DND-41 (cell line): ENCODE measurements at regions not wholly inside any gene's neighbourhood (a gene's known extent, or its start where the extent isn't known, plus 50 kb on each side); places are given as distances from the start of the nearest gene placed in this dataset.

Experiments
- ATAC-seq: fragments of 200-7000 bp; cut with Tn5 transposase; 3 replicates; pipeline ENCODE4 v1.9.1; 2021; ENCODE audit warnings: low read depth; ENCODE audit not compliant: insufficient read depth
- DNase-seq: peaks from one replicate; pipeline ENCODE4 v3.0.0-alpha.2; 2020
- H2AFZ ChIP-seq: 2 replicates; pipeline ENCODE4 v1.6.0; 2012; ENCODE audit warnings: low read depth, low read length
- H3K27ac ChIP-seq: 2 replicates; pipeline ENCODE4 v1.5.1; 2012; ENCODE audit warnings: low read length, inconsistent platforms
- H3K27me3 ChIP-seq: fragments of 200-600 bp; sonication (generic); 2 replicates; pipeline ENCODE4 v1.6.0; 2012; ENCODE audit warnings: low read length, mild to moderate bottlenecking, inconsistent platforms; ENCODE audit not compliant: insufficient read depth, poor library complexity
- H3K36me3 ChIP-seq: 2 replicates; pipeline ENCODE4 v1.5.1; 2012; ENCODE audit warnings: low read length, inconsistent platforms; ENCODE audit not compliant: insufficient read depth
- H3K4me1 ChIP-seq: 2 replicates; pipeline ENCODE4 v1.5.1; 2012; ENCODE audit warnings: mild to moderate bottlenecking, low read length; ENCODE audit not compliant: insufficient read depth
- H3K4me2 ChIP-seq: 2 replicates; pipeline ENCODE4 v1.6.0; 2012; ENCODE audit warnings: mild to moderate bottlenecking, moderate library complexity, low read length, inconsistent platforms; ENCODE audit not compliant: insufficient read depth
- H3K4me3 ChIP-seq, 2 experiments: fragments of 200-600 bp in 1 of 2; shearing (Covaris generic) in 1 of 2; 2 replicates each; pipeline ENCODE4 v1.5.1; 2012 to 2016; ENCODE audit warnings: inconsistent platforms in 2 of 2, low read length in 2 of 2, mild to moderate bottlenecking in 2 of 2, low read depth in 1 of 2, moderate library complexity in 1 of 2
- H3K79me2 ChIP-seq: 2 replicates; pipeline ENCODE4 v1.6.0; 2012; ENCODE audit warnings: low read length, inconsistent platforms; ENCODE audit not compliant: insufficient read depth
- H3K9ac ChIP-seq: 2 replicates; pipeline ENCODE4 v1.6.0; 2012; ENCODE audit warnings: low read depth, mild to moderate bottlenecking, inconsistent platforms, low read length, moderate library complexity
- H3K9me3 ChIP-seq: 2 replicates; pipeline ENCODE4 v1.5.1; 2012; ENCODE audit warnings: low read length, moderate library complexity, mild to moderate bottlenecking, inconsistent platforms; ENCODE audit not compliant: insufficient read depth, severe bottlenecking
- H4K20me1 ChIP-seq: 2 replicates; pipeline ENCODE4 v1.6.0; 2012; ENCODE audit warnings: low read length; ENCODE audit not compliant: insufficient read depth
- EZH2 ChIP-seq: IDR thresholded peaks from 3 replicates; pipeline ENCODE4 v1.6.1; 2012; ENCODE audit warnings: borderline replicate concordance, low read depth, mild to moderate bottlenecking, moderate library complexity, low read length, inconsistent platforms; ENCODE audit not compliant: severe bottlenecking
- TF ChIP-seq, protein P1 (sequence below): IDR thresholded peaks from 2 replicates; pipeline ENCODE4 v1.5.1; 2012; ENCODE audit warnings: borderline replicate concordance, low read length, moderate library complexity, mild to moderate bottlenecking; ENCODE audit not compliant: poor library complexity, severe bottlenecking; ENCODE audit errors: extremely low read depth

DNA sequence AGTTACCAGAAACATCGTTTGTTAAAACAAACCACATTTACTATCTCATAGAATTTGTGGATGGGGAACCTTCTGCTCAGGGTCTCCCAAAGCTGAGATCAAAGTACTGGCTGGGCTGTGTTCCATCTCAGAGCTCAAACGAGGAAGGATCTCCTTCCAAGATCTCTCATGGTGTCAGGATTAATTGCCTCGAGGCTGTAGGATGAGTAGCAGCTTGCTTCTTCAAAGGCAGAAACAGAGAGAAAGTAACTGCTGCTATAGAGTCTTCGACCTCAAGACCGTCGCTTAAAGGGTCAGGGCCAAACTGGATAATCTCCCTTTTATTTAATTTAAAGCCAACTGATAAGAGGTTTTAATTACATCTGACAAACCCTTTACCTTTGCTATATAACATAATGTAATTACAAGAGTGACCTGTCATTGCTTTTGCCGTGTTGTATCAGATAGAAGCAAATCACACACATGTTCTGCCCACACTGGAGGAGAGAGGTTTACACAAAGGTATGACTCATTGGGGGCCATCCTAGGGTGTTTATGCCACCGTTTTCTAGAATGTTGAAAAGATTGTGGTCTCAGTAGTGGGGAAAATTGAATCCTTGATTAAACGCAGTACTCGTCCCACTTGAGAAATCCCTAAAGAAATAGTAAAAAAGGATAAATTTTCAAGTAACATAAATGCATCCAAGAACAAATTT, 868.8 kb upstream of the TMEM132C start:
- TF ChIP-seq EZH2: no peak
- TF ChIP-seq, protein P1, sequence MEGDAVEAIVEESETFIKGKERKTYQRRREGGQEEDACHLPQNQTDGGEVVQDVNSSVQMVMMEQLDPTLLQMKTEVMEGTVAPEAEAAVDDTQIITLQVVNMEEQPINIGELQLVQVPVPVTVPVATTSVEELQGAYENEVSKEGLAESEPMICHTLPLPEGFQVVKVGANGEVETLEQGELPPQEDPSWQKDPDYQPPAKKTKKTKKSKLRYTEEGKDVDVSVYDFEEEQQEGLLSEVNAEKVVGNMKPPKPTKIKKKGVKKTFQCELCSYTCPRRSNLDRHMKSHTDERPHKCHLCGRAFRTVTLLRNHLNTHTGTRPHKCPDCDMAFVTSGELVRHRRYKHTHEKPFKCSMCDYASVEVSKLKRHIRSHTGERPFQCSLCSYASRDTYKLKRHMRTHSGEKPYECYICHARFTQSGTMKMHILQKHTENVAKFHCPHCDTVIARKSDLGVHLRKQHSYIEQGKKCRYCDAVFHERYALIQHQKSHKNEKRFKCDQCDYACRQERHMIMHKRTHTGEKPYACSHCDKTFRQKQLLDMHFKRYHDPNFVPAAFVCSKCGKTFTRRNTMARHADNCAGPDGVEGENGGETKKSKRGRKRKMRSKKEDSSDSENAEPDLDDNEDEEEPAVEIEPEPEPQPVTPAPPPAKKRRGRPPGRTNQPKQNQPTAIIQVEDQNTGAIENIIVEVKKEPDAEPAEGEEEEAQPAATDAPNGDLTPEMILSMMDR: no peak
- no peak for DNase-seq

DNA sequence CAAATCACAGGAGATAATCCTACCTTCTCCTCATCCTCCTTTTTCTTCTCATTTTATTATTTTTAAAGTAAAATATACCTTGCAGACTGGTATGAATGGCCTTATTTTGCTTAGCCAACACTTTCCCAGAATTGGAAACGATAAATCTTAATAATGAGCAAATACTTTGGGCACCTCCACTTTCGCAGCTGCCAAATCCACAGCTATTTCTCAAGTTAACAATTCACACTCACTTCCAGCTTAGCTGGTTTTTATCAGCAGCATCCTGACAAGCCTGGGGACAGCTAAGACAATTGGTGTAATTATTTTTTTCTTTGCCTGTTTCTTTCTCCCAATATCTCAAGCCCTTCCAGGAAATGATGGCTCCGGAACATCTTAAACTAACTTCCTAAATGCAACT, 867.5 kb upstream of the TMEM132C start:
- Histone ChIP-seq H3K9me3 (no peaks in the 10 kb centered on the region), H3K4me3 (no peak overlapping the region), H3K4me2 (no peak overlapping the region), H3K4me1 (no peaks in the 10 kb centered on the region), H3K9ac (no peak overlapping the region), H4K20me1 (no peaks in the 10 kb centered on the region), H3K79me2 (no peaks in the 10 kb centered on the region), H3K27me3 (no peaks in the 10 kb centered on the region), H3K36me3 (no peaks in the 10 kb centered on the region), H3K27ac (no peak overlapping the region), H2AFZ (no peak overlapping the region)
- no peak for DNase-seq
- no peak for ATAC-seq
- TF ChIP-seq EZH2: no peak
- TF ChIP-seq, protein P1: no peak

More for the DNA sequence above, 868.8 kb upstream of the TMEM132C start:
- Histone ChIP-seq H3K4me2 (no peak overlapping the region), H3K4me1 (no peaks in the 10 kb centered on the region), H2AFZ (no peak overlapping the region), H3K9ac (no peak overlapping the region), H3K36me3 (no peaks in the 10 kb centered on the region), H4K20me1 (no peaks in the 10 kb centered on the region), H3K27ac (no peak overlapping the region), H3K9me3 (no peaks in the 10 kb centered on the region), H3K4me3 (no peak overlapping the region), H3K27me3 (no peaks in the 10 kb centered on the region), H3K79me2 (no peaks in the 10 kb centered on the region)
- no peak for ATAC-seq

DNA sequence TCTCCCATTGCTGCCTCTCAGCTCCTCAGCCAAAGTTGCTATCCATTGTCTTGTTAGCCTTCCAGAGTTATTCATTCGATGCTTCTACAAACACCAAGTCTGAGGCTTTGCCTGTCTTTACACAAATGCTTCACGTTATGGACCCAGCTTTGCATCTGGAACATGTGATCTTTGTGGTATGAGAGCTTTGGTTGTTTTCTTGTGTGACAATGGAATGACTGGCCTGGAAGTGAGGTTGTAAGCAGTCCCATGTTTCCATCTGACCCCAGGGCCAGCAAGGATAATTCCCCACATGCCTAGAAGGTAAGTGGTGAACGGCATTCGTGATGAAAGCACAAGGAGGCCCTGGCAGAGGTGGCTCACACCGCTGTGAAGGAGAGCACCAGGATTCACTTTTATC, 866.7 kb upstream of the TMEM132C start:
- no peaks in the 10 kb centered on the region for H3K9me3 ChIP-seq
- H3K4me1 ChIP-seq: no peaks in the 10 kb centered on the region
- no peak for ATAC-seq
- H3K27ac ChIP-seq: no peak overlapping the region
- H2AFZ ChIP-seq: no peak overlapping the region
- no peaks in the 10 kb centered on the region for H3K79me2 ChIP-seq
- DNase-seq: no peak
- H3K4me2 ChIP-seq: no peak overlapping the region
- TF ChIP-seq EZH2: no peak
- TF ChIP-seq, protein P1: no peak
- H4K20me1 ChIP-seq: no peaks in the 10 kb centered on the region
- H3K27me3 ChIP-seq: no peaks in the 10 kb centered on the region
- H3K4me3 ChIP-seq: no peak overlapping the region
- no peaks in the 10 kb centered on the region for H3K36me3 ChIP-seq
- H3K9ac ChIP-seq: no peak overlapping the region

DNA sequence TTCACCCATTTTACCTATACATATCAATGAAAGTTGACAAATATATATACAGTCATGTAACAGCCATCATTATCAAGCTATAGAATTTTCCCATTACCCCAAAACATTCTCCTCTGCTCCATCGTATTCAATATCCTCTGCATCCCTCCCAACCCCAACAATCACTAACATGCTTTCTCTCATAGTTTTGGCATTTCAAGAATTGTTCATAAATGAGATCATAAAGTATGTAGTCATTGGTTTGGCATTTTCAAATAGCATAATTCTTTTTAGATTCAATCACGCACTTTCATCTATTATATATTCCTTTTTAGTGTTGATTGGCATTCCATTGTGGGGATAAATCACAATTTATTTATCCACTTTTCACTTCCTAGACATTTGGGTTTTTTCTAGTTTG, 866.0 kb upstream of the TMEM132C start:
- Histone ChIP-seq H3K4me1 (no peaks in the 10 kb centered on the region), H3K36me3 (no peaks in the 10 kb centered on the region), H3K27ac (no peak overlapping the region), H3K4me3 (no peak overlapping the region), H3K9ac (no peak overlapping the region), H3K27me3 (no peaks in the 10 kb centered on the region), H4K20me1 (no peaks in the 10 kb centered on the region), H3K79me2 (no peaks in the 10 kb centered on the region), H2AFZ (no peak overlapping the region), H3K9me3 (no peaks in the 10 kb centered on the region), H3K4me2 (no peak overlapping the region)
- TF ChIP-seq, protein P1: no peak
- no peak for TF ChIP-seq EZH2
- ATAC-seq (no peak), DNase-seq (no peak)
